LNCAP (cell line): ENCODE measurements at regions not wholly inside any gene's neighbourhood (a gene's known extent, or its start where the extent isn't known, plus 50 kb on each side); places are given as distances from the start of the nearest gene placed in this dataset.

ENCODE experiments used
- TF ChIP-seq, protein P1 (sequence below): fragments of 450-650 bp; IDR thresholded peaks from 2 replicates; pipeline ENCODE4 v1.5.1; 2017; ENCODE audit warnings: mild to moderate bottlenecking

DNA sequence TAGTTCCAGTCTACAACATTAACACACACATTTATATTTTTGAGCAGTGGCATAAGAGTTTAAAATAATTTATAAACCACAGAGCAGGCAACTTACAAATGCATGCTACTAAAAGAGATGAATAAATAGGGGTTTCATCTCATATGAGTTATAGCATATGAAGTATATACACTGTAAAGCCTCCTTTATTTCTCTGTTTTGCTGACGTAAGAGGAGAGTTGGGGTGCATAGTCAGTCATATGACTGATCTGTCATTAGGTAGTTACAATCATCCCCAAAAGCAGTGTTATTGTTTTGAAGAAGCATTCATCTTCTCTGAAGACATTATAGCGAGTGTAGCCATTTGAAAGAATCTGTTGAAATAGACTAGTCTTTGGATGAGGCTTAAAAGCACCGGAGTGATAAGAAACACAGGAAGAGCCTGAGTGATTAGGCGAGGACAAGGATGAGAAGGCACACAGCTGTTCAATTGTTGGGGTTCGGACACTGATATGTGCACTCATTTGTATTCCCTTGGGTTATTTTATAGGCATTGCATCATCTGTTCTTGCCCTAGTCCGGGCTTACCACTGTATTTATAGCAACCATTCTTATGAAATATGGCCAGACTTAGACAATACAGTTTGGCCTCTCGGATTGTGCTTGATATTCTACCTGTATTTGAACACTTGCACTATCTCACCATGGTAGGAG is 325.7 kb downstream of the SAMD5 start:
- TF ChIP-seq, protein P1, sequence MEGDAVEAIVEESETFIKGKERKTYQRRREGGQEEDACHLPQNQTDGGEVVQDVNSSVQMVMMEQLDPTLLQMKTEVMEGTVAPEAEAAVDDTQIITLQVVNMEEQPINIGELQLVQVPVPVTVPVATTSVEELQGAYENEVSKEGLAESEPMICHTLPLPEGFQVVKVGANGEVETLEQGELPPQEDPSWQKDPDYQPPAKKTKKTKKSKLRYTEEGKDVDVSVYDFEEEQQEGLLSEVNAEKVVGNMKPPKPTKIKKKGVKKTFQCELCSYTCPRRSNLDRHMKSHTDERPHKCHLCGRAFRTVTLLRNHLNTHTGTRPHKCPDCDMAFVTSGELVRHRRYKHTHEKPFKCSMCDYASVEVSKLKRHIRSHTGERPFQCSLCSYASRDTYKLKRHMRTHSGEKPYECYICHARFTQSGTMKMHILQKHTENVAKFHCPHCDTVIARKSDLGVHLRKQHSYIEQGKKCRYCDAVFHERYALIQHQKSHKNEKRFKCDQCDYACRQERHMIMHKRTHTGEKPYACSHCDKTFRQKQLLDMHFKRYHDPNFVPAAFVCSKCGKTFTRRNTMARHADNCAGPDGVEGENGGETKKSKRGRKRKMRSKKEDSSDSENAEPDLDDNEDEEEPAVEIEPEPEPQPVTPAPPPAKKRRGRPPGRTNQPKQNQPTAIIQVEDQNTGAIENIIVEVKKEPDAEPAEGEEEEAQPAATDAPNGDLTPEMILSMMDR = no peak

DNA sequence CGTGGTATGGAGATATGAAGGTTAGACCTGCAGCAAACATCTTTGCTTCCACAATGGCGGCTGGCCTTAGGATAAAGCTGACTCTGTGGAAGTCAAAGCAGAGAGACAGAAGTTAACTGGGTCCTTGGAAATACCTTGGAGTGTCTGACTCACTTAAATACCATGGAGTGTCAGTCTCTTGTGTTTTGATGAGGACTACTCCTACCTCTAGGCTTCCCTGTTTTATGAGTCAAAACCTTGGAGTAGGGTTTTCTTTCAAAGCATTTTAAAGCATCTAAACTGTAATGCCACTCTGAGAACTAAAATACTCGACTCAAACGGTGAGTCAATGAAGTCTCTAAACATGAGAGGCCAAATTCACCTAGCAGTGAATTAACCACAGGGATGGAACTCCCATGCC is 329.1 kb downstream of the SAMD5 start:
- TF ChIP-seq, protein P1 = no peak

DNA sequence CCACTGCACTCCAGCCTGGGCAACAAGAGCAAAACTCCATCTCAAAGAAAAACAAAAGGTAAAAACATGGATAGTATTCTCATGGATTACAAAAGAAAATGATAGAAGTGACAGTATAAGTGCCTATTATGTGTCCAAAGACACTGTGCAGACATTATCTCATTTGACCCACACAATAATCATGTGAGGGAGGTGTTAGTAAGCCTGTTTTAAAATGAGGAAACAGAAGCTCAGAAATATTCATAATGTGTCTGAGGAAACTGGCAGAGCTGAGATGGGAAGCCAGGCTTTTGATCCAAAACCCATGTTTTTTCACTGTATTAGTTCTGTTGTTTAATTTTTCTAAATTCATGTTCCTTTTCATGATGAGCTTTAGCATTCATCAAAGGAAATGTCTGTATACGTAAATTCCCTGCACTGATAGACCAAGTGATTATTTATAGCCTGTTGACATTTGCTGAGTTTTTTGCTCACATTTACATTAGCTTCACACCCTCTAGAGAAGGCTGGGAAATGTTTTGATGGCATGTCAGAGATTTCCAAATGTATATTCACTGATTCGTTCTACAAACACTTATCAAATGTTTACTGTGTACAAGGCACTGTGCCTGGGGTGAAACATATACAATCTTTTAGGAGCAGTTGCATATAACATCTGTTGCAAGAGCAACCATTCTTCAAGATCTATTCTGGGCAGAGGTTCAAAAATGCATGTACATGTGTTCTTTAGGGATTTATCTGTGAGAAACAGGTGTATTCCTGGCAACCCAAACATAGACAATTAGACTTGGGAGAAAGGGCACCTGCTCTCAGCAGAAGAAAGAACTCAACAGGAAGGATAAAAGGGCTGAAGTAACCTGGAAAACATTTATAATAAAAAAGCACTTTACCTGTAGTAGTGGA is 331.5 kb downstream of the SAMD5 start:
- TF ChIP-seq, protein P1 = no peak

DNA sequence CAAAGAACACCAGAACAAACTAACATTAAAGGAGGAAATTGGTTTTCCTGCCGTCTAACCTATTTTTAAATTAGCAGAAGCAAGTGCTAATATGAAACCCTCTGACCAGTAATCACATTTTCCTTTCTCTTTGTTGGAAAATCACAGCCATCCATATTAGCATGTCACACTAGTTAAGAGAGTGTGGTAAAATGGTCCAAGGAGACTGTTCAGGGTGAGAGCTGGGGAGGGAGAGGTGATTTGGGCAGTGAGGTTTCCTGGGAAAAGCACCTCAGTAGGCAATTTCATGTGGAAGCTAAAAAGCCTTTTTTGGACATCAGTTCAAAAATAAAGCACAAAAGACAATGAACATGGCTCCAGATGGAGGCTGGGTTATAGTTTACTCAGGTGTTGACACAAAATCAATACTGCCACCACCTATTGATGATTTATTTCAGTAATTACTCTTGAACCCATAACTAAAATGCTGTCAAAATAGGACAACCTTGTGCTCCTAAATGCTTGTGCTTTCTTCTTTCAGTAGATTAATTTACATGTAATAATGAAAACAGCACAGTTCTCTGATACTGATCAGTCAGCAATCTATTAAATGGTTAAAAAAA is 333.2 kb downstream of the SAMD5 start:
- TF ChIP-seq, protein P1 = no peak

DNA sequence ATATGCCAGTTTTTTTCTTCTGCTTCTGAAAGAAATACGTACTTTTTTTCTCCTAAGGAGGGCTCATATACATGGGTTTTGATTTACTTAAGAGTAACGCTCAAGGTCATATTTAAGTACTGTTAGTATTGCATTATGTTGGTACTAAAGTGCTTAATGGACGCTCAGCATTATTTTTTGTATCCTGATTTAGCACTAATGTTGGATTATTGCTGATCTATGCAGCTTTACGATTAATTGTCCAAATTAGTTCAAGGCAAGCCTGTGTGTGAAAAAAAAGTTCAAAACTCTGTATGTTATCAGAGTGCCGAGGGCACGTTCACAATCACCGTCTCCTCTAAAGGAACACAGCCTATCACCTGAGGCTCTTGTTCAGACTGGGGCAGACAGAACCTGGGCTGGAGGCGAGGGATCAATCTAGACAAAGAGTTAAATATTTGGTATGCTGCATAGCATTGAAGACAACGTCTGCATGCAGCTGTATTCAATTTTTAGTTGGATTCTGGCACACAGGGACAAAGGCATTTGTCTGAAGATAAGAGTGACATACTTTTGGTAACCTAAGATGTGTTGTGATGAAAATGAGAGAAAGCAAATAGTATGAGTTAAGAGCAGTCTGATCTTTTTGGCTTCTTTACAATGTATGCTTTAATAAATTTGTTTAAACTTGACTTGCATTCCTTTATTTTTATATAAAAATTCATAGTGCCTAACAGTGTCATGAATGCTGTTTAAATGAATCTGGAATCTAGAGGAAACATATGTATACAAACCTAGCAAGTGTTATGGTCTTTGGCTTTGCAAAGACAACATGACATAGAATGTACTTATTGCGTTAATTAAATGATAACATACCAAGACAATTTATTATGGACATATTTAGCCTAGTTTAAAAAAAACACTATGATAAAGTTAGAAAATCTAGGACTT is 341.2 kb downstream of the SAMD5 start:
- TF ChIP-seq, protein P1 = no peak

DNA sequence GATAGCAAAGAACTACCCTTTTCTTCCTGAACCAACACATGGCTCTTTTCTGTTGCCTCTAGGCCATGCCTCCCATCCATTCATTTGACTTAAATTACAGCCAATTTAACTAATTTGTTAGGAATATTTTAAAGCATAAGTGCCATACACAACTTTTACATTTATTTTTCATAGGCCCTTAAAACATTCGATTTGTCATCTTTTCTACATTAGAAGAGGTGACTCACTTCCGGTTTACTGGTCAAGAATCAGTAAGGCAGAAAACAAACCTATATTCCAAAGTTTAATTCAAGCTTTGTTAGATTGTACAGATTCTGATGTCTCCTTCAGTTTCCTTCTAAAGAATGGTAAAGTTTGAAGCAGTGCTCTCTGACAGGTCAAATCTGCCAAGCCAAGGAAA is 344.3 kb downstream of the SAMD5 start:
- TF ChIP-seq, protein P1 = no peak

DNA sequence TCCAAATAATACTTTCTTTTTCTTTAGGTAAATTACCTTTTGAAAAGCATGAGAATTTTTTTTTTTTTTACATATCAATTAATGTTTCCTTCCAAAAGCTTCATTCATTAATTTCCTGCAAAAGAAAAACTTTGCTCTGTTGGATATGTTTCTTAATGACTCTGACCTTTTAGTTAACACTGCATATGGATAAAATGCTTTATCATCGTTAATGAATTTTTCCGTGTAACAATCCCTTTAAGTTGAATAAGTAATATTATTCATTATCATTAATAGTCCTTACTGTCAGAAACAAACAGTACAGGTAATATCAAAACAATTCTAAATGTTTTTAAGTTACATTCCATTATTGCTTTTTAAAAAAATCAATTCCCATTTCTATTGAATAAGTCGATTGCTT is 345.1 kb downstream of the SAMD5 start:
- TF ChIP-seq, protein P1 = no peak
